ENCODE measurements at regions not wholly inside any gene's neighbourhood (a gene's known extent, or its start where the extent isn't known, plus 50 kb on each side); places are given as distances from the start of the nearest gene placed in this dataset.
"Not testable (repeated sequence)": the region's sequence is repeated elsewhere in the genome, so short reads cannot be mapped to it uniquely, and the experiment has no call there.

GRCh38 chr2:123453772-123454171 lies 571.3 kb upstream of the CNTNAP5 start:
- no peak for TF ChIP-seq CTCF (IDR thresholded peaks at IDR 0.05; ENCODE audit: control extremely low read depth, extremely low read depth)
- ATAC-seq (ENCODE audit: insufficient read depth, low FRiP score) = no peak
- 70 to 89% methylated on average over 3 of the region's 3 CpGs for WGBS, 2 donors
- no peak overlapping the region for H3K4me3 ChIP-seq
- H3K9me3 ChIP-seq (ENCODE audit: control insufficient read depth in 4 of 4, insufficient read depth in 3 of 4, low read length in 3 of 4) = no peaks in the 10 kb centered on the region
- no peak overlapping the region for H3K9ac ChIP-seq (ENCODE audit: insufficient read depth in 1 of 2, low read length in 2 of 2)
- peaks cover 0 to 10% (median 0%) of the 10 kb centered on the region in 5 donors for H3K4me1 ChIP-seq (ENCODE audit: control insufficient read depth in 5 of 5, insufficient read depth in 5 of 5, low read length in 5 of 5)
- H3K27me3 ChIP-seq (ENCODE audit: control insufficient read depth in 3 of 3, insufficient read depth in 3 of 3, low read length in 2 of 3) = no peaks in the 10 kb centered on the region
- no peak overlapping the region for H3K27ac ChIP-seq (ENCODE audit: low read depth in 1 of 2, low read length in 1 of 2)
- peak in 1 of 3 donors; percentile 26 for DNase-seq
- no peaks in the 10 kb centered on the region for H3K36me3 ChIP-seq (ENCODE audit: control insufficient read depth in 4 of 4, insufficient read depth in 4 of 4, low read length in 4 of 4)

- WGBS, 2 donors = 90 to 97% methylated on average over 8 of the region's 8 CpGs
- not testable (repeated sequence) for H3K27me3 ChIP-seq (ENCODE audit: control insufficient read depth in 3 of 3, insufficient read depth in 3 of 3, low read length in 2 of 3); DNase-seq; H3K9me3 ChIP-seq (ENCODE audit: control insufficient read depth in 4 of 4, insufficient read depth in 3 of 4, low read length in 3 of 4); H3K4me1 ChIP-seq (ENCODE audit: control insufficient read depth in 5 of 5, insufficient read depth in 5 of 5, low read length in 5 of 5); ATAC-seq (ENCODE audit: insufficient read depth, low FRiP score); H3K9ac ChIP-seq (ENCODE audit: insufficient read depth in 1 of 2, low read length in 2 of 2); H3K36me3 ChIP-seq (ENCODE audit: control insufficient read depth in 4 of 4, insufficient read depth in 4 of 4, low read length in 4 of 4); H3K27ac ChIP-seq (ENCODE audit: low read depth in 1 of 2, low read length in 1 of 2); H3K4me3 ChIP-seq
Measured at GRCh38 chr2:123455234-123455633, 569.9 kb upstream of the CNTNAP5 start.

GRCh38 chr2:123456416-123456815 lies 568.7 kb upstream of the CNTNAP5 start:
- Histone ChIP-seq H3K9me3 (ENCODE audit: control insufficient read depth in 4 of 4, insufficient read depth in 3 of 4, low read length in 3 of 4) (no peaks in the 10 kb centered on the region), H3K27me3 (ENCODE audit: control insufficient read depth in 3 of 3, insufficient read depth in 3 of 3, low read length in 2 of 3) (no peaks in the 10 kb centered on the region), H3K4me1 (ENCODE audit: control insufficient read depth in 5 of 5, insufficient read depth in 5 of 5, low read length in 5 of 5) (peaks cover 0 to 10% (median 0%) of the 10 kb centered on the region in 5 donors), H3K9ac (ENCODE audit: insufficient read depth in 1 of 2, low read length in 2 of 2) (no peak overlapping the region), H3K36me3 (ENCODE audit: control insufficient read depth in 4 of 4, insufficient read depth in 4 of 4, low read length in 4 of 4) (no peaks in the 10 kb centered on the region), H3K27ac (ENCODE audit: low read depth in 1 of 2, low read length in 1 of 2) (no peak overlapping the region), H3K4me3 (no peak overlapping the region)
- no peak for ATAC-seq (ENCODE audit: insufficient read depth, low FRiP score)
- TF ChIP-seq CTCF (IDR thresholded peaks at IDR 0.05; ENCODE audit: control extremely low read depth, extremely low read depth) = no peak
- WGBS, 2 donors = 56 to 66% methylated on average over 2 of the region's 2 CpGs
- no peak for DNase-seq

GRCh38 chr2:123463886-123464285 lies 561.2 kb upstream of the CNTNAP5 start:
- no peak overlapping the region for H3K9ac ChIP-seq (ENCODE audit: insufficient read depth in 1 of 2, low read length in 2 of 2)
- ATAC-seq (ENCODE audit: insufficient read depth, low FRiP score) (no peak), DNase-seq (peak in 2 of 3 donors; percentile 46 to 47)
- H3K4me3 ChIP-seq = no peak overlapping the region
- H3K27me3 ChIP-seq (ENCODE audit: control insufficient read depth in 3 of 3, insufficient read depth in 3 of 3, low read length in 2 of 3) = no peaks in the 10 kb centered on the region
- no peak overlapping the region for H3K27ac ChIP-seq (ENCODE audit: low read depth in 1 of 2, low read length in 1 of 2)
- TF ChIP-seq CTCF (IDR thresholded peaks at IDR 0.05; ENCODE audit: control extremely low read depth, extremely low read depth) = no peak
- H3K4me1 ChIP-seq (ENCODE audit: control insufficient read depth in 5 of 5, insufficient read depth in 5 of 5, low read length in 5 of 5) = peaks cover 0 to 5% (median 4%) of the 10 kb centered on the region in 5 donors
- no peaks in the 10 kb centered on the region for H3K36me3 ChIP-seq (ENCODE audit: control insufficient read depth in 4 of 4, insufficient read depth in 4 of 4, low read length in 4 of 4)
- H3K9me3 ChIP-seq (ENCODE audit: control insufficient read depth in 4 of 4, insufficient read depth in 3 of 4, low read length in 3 of 4) = no peaks in the 10 kb centered on the region
